ENCODE measurements at regions not wholly inside any gene's neighbourhood (a gene's known extent, or its start where the extent isn't known, plus 50 kb on each side); places are given as distances from the start of the nearest gene placed in this dataset.
A peak's percentile ranks its signal among the peaks of the same experiment; 100 is the strongest.

- DNase-seq (ENCODE audit: low spot score in 2 of 2) (no peak), ATAC-seq (no peak)
- Mint-ChIP-seq H3K9me3 (no peaks in the 10 kb centered on the region), H3K36me3 (no peaks in the 10 kb centered on the region), H3K27ac (no peak overlapping the region)
These were observed 50.8 kb upstream of the SLC36A4 start for GRCh38 chr11:93248602-93249001.

- no peak for DNase-seq (ENCODE audit: low spot score in 2 of 2)
These were observed 51.8 kb upstream of the SLC36A4 start for GRCh38 chr11:93249459-93250220.

GRCh38 chr11:93250326-93250725 lies 52.5 kb upstream of the SLC36A4 start:
- Mint-ChIP-seq H3K36me3 (no peaks in the 10 kb centered on the region), H3K9me3 (peaks cover 0 to 3% of the 10 kb centered on the region in 2 donors), H3K27ac (no peak overlapping the region)
- ATAC-seq (no peak), DNase-seq (ENCODE audit: low spot score in 2 of 2) (no peak)

More at GRCh38 chr11:93249459-93250220, 51.8 kb upstream of the SLC36A4 start:
- no peak for ATAC-seq
- Mint-ChIP-seq H3K27ac (no peak overlapping the region), H3K36me3 (no peaks in the 10 kb centered on the region), H3K9me3 (peaks cover 0 to 3% of the 10 kb centered on the region in 2 donors)

- DNase-seq (ENCODE audit: low spot score in 2 of 2) (no peak), ATAC-seq (no peak)
- no peak overlapping the region for H3K27ac Mint-ChIP-seq
- H3K9me3 Mint-ChIP-seq = peaks cover 0 to 3% of the 10 kb centered on the region in 2 donors
- H3K36me3 Mint-ChIP-seq = no peaks in the 10 kb centered on the region
These were observed 54.1 kb upstream of the SLC36A4 start for GRCh38 chr11:93251922-93252321.

- Mint-ChIP-seq H3K36me3 (no peaks in the 10 kb centered on the region), H3K9me3 (peaks cover 0 to 3% of the 10 kb centered on the region in 2 donors), H3K27ac (no peak overlapping the region)
- ATAC-seq (no peak), DNase-seq (ENCODE audit: low spot score in 2 of 2) (no peak)
These were observed 55.3 kb upstream of the SLC36A4 start for GRCh38 chr11:93253111-93253510.

- DNase-seq (ENCODE audit: low spot score in 2 of 2) (no peak), ATAC-seq (no peak)
- Mint-ChIP-seq H3K36me3 (peaks cover 0 to 5% of the 10 kb centered on the region in 2 donors), H3K9me3 (peaks cover 6 to 9% of the 10 kb centered on the region in 2 donors), H3K27ac (no peak overlapping the region)
These were observed 58.8 kb upstream of the SLC36A4 start for GRCh38 chr11:93256623-93257022.

- Mint-ChIP-seq H3K9me3 (peaks cover 6% of the 10 kb centered on the region in 2 donors), H3K36me3 (peaks cover 0 to 6% of the 10 kb centered on the region in 2 donors), H3K27ac (no peak overlapping the region)
- ATAC-seq = no peak
- no peak for DNase-seq (ENCODE audit: low spot score in 2 of 2)
These were observed 63.2 kb upstream of the DEUP1 start for GRCh38 chr11:93267383-93267782.

GRCh38 chr11:93268287-93269040 lies 62.1 kb upstream of the DEUP1 start:
- no peak overlapping the region for H3K27ac Mint-ChIP-seq
- peaks cover 0 to 6% of the 10 kb centered on the region in 2 donors for H3K36me3 Mint-ChIP-seq
- ATAC-seq (peak in 1 of 2 donors; percentile 61), DNase-seq (ENCODE audit: low spot score in 2 of 2) (no peak)
- H3K9me3 Mint-ChIP-seq = peaks cover 6% of the 10 kb centered on the region in 2 donors

DNA sequence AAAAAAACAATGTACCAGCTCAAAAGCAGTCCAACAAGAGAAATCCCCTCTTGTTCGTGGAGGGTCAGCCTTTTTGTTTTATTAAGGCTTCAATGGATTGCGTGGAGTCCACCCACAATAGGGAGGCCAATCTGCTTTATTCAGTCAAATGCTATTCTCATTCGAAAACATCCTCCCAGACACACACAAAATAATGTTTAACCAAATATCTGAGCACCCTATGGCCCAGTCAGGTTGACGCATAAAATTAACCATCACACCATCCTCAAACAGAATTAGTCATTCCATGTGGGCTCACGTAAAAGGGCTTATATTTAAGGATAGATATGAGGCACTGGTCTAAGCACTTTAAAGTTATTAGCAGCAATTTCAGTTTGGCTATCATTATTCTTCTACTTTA lies 58.9 kb upstream of the DEUP1 start:
- H3K36me3 Mint-ChIP-seq = peaks cover 0 to 6% of the 10 kb centered on the region in 2 donors
- no peak overlapping the region for H3K27ac Mint-ChIP-seq
- ATAC-seq (no peak), DNase-seq (ENCODE audit: low spot score in 2 of 2) (no peak)
- peaks cover 6% of the 10 kb centered on the region in 2 donors for H3K9me3 Mint-ChIP-seq

GRCh38 chr11:93274851-93275250 lies 55.7 kb upstream of the DEUP1 start:
- H3K27ac Mint-ChIP-seq = no peak overlapping the region
- ATAC-seq (no peak), DNase-seq (ENCODE audit: low spot score in 2 of 2) (no peak)
- H3K36me3 Mint-ChIP-seq = no peaks in the 10 kb centered on the region
- no peaks in the 10 kb centered on the region for H3K9me3 Mint-ChIP-seq

DNA sequence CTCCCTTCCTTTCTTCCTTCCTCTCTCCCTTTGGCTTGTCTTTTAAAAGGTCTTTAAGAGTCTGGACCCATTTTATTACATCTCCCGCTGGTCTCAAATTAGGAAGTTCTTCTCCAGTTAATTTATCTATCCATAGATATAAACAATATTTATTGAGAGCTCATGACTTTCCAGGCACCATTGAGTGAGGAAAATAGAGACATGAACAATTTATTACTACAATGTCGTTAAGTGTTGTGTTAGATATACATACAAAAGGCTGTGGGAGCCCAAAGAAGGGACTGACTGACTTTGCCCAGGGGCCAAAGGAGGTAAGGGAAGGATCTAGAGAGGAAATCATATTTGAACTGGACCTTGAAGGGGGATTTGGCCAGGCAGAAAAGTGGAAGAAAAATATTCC lies 51.6 kb upstream of the DEUP1 start:
- Mint-ChIP-seq H3K9me3 (no peaks in the 10 kb centered on the region), H3K27ac (no peak overlapping the region), H3K36me3 (no peaks in the 10 kb centered on the region)
- no peak for DNase-seq (ENCODE audit: low spot score in 2 of 2)
- ATAC-seq = no peak

DNA sequence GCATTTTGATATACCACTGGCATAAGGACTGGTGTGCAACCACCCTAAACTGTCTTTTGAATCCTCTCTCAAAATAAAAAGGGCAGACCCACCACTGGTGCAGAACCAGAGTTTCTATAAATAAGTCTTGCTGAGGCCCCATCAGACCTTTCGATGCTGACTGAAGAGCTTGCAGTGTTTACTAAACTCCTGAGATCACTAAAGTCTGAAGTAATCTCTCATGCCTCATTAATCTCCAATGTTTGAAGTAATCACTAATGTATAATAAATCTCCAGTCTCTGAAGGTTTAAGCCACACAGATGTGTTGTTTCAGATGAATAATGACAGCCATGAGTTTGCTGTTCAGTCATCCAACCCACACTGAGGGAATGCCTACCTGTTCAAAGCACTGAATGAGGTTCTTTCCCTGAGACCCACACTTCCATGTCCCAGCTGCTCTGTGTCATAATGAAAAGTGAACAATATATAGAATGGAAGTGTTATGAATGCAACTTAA lies 50.6 kb upstream of the DEUP1 start:
- H3K36me3 Mint-ChIP-seq = no peaks in the 10 kb centered on the region
- no peak for ATAC-seq
- DNase-seq (ENCODE audit: low spot score in 2 of 2) = no peak
- H3K27ac Mint-ChIP-seq = no peak overlapping the region
- H3K9me3 Mint-ChIP-seq = no peaks in the 10 kb centered on the region
